H54 (cell line): ENCODE measurements at regions not wholly inside any gene's neighbourhood (a gene's known extent, or its start where the extent isn't known, plus 50 kb on each side); places are given as distances from the start of the nearest gene placed in this dataset.

Source experiments
- DNase-seq: peaks from one replicate; pipeline ENCODE4 v3.0.0; 2011; ENCODE audit warnings: low spot score, mixed read lengths; ENCODE audit not compliant: insufficient read length
- FAIRE-seq: peaks from 3 replicates; lab custom pipeline; 2011; peaks lifted over from hg19 to GRCh38; lab: Jason Lieb, UNC
- POLR2A ChIP-seq: IDR thresholded peaks from 2 replicates; pipeline ENCODE4 v1.6.1; 2011; ENCODE audit warnings: low read depth, mild to moderate bottlenecking, low read length

- DNase-seq (no peak), FAIRE-seq (no peak)
- TF ChIP-seq POLR2A, result no peak
Measured at GRCh38 chr12:79508622-79509021, 182.1 kb downstream of the PAWR start.
